ENCODE measurements at regions not wholly inside any gene's neighbourhood (a gene's known extent, or its start where the extent isn't known, plus 50 kb on each side); places are given as distances from the start of the nearest gene placed in this dataset.

GRCh38 chr3:22990291-22991200 lies 212.6 kb upstream of the UBE2E2 start:
- H3K27ac ChIP-seq (ENCODE audit: extremely low read depth, low read depth, low read length) = no peak overlapping the region
- no peaks in the 10 kb centered on the region for H3K27me3 ChIP-seq (ENCODE audit: control insufficient read depth in 2 of 2, insufficient read depth in 2 of 2, low read length in 2 of 2)
- in situ Hi-C loops (cut with MboI) = no loop called here
- no peaks in the 10 kb centered on the region for H4K20me1 ChIP-seq (replicated peaks; ENCODE audit: control insufficient read depth, insufficient read depth, low read length)
- no peak for ATAC-seq
- no peak overlapping the region for H3K4me2 ChIP-seq (ENCODE audit: insufficient read depth, low read length)
- no peaks in the 10 kb centered on the region for H3K36me3 ChIP-seq (ENCODE audit: control insufficient read depth, insufficient read depth, low read length)
- no peak for FAIRE-seq
- DNase-seq (ENCODE audit: extremely low read depth in 1 of 4, low spot score in 3 of 4) = no peak
- no peak overlapping the region; a peak in 1 of 4 replicates for H3K9ac ChIP-seq (ENCODE audit: insufficient read depth in 1 of 2, low read depth in 2 of 2, low read length in 2 of 2)
- TF ChIP-seq PHF8 (IDR thresholded peaks at IDR 0.05; ENCODE audit: borderline replicate concordance, low read length) (no peak), RFX1 (IDR thresholded peaks at IDR 0.05) (no peak), TCF7 (IDR thresholded peaks at IDR 0.05; ENCODE audit: borderline replicate concordance) (no peak), ZNF695 (CRISPR knock-in tag; IDR thresholded peaks at IDR 0.05) (no peak), COPS2 (conservative IDR thresholded peaks at IDR 0.05) (no peak), NEUROD1 (IDR thresholded peaks at IDR 0.05; ENCODE audit: borderline replicate concordance, low read depth, low read length, partially characterized antibody) (no peak), MAFF (IDR thresholded peaks at IDR 0.05; ENCODE audit: low read length) (no peak), NELFE (IDR thresholded peaks at IDR 0.05; ENCODE audit: insufficient read depth, insufficient read length) (no peak), RBM34 (IDR thresholded peaks at IDR 0.05; ENCODE audit: borderline replicate concordance, insufficient read depth, low read length) (no peak), FOXK1 (CRISPR knock-in tag; IDR thresholded peaks at IDR 0.05; ENCODE audit: borderline replicate concordance) (no peak), ZBTB1 (CRISPR knock-in tag; IDR thresholded peaks at IDR 0.05; ENCODE audit: borderline replicate concordance, low read depth) (no peak), MNT (conservative IDR thresholded peaks at IDR 0.05) (no peak), RBM14 (IDR thresholded peaks at IDR 0.05; ENCODE audit: borderline replicate concordance, insufficient read depth, low read depth, low read length) (no peak)
- TF ChIP-seq, protein P1, sequence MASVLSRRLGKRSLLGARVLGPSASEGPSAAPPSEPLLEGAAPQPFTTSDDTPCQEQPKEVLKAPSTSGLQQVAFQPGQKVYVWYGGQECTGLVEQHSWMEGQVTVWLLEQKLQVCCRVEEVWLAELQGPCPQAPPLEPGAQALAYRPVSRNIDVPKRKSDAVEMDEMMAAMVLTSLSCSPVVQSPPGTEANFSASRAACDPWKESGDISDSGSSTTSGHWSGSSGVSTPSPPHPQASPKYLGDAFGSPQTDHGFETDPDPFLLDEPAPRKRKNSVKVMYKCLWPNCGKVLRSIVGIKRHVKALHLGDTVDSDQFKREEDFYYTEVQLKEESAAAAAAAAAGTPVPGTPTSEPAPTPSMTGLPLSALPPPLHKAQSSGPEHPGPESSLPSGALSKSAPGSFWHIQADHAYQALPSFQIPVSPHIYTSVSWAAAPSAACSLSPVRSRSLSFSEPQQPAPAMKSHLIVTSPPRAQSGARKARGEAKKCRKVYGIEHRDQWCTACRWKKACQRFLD (CRISPR knock-in tag; IDR thresholded peaks at IDR 0.05) = no peak
- ChIA-PET POLR2A (no interaction called here), CTCF (ENCODE audit: low intra/inter-chr PET ratio) (no interaction called here)
- H3K4me1 ChIP-seq (replicated peaks in 1 of 2; ENCODE audit: control insufficient read depth in 2 of 2, insufficient read depth in 2 of 2, low read length in 2 of 2) = no peaks in the 10 kb centered on the region
- H2AFZ ChIP-seq (ENCODE audit: low read depth, low read length) = no peak overlapping the region
- H3K9me3 ChIP-seq (replicated peaks; ENCODE audit: control insufficient read depth, insufficient read depth, low read depth, low read length) = no peaks in the 10 kb centered on the region
- no peaks in the 10 kb centered on the region for H3K79me2 ChIP-seq (ENCODE audit: control insufficient read depth, insufficient read depth, low read length)
- intact Hi-C loops (cut with micrococcal nuclease) = no loop called here
- BruUV-seq (replicated peaks) = no TSS peak
- H3K9me1 ChIP-seq (ENCODE audit: control insufficient read depth, insufficient read depth, low read length) = no peaks in the 10 kb centered on the region
- H3K4me3 ChIP-seq = no peak overlapping the region
- 1% methylated on average over 42 of the region's 44 CpGs for WGBS (ENCODE audit: insufficient coverage, low coverage, missing lambda C conversion rate)
